Activated T-cell treated with anti-CD3 and anti-CD28 coated beads for 48 hours (primary cell): ENCODE measurements at regions not wholly inside any gene's neighbourhood (a gene's known extent, or its start where the extent isn't known, plus 50 kb on each side); places are given as distances from the start of the nearest gene placed in this dataset.
"Not testable (repeated sequence)": the region's sequence is repeated elsewhere in the genome, so short reads cannot be mapped to it uniquely, and the experiment has no call there.

Experiments used
- DNase-seq: peaks from one replicate; pipeline ENCODE4 v3.0.0-alpha.2; 2020; ENCODE audit warnings: low read depth

DNA sequence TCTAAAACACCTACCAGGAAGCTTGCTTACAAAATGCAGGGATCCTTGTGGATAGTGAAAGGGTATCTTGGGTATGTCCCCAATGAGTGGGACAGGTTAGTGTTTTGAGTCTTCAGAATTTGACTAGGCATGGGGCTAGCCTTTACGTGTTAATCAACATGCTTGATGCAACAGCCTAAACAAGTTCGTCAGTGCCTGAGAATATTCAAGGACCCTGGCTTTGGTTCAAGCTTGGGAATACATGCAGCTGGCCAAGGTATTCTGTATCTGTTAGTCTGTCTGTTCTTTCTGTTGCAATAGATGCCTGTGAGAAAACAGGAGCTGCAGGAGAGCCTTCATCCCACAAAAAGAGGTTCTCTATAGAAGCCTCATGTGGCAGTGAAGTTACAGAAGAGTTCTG is 149.5 kb downstream of the CCNG2 start:
- DNase-seq: no peak

- no peak for DNase-seq
Observed at GRCh38 chr4:77308843-77309242, 151.8 kb downstream of the CCNG2 start.

DNA sequence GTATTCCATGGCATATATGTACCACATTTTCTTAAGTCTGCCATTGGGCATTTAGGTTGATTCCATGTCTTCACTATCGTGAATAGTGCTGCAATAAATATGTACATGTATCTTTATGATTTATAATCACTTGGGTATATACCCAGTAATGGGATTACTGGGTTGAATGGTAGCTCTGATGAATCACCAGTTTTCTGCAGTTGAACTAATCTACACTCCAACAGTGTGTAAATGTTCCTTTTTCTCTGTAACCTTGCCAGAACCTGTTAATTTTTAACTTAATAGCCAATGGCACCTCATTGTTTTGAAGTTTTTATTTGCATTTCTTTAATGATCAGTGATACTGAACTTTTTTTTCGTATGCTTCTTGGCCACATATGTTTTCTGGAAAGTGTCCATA is 152.5 kb downstream of the CCNG2 start:
- no peak for DNase-seq

DNA sequence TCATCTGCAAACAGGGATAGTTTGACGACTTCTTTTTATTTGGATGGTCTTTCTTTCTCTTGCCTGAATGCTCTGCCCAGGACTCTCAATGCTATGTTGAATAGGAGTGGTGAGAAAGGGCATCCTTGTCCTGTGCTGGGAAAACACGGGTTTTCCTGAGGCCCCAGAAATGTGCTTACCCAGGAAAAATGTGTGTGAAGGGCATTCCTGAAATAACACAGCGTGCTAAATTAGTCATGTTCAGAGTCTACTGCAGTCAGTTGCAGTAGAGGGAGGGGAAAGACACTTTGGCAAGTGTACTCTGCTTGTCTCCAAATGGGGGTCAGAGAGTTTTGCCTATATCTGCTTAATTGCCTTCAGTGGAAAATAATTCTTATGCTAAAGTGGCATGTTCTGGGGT is 153.9 kb downstream of the CCNG2 start:
- no peak for DNase-seq

DNA sequence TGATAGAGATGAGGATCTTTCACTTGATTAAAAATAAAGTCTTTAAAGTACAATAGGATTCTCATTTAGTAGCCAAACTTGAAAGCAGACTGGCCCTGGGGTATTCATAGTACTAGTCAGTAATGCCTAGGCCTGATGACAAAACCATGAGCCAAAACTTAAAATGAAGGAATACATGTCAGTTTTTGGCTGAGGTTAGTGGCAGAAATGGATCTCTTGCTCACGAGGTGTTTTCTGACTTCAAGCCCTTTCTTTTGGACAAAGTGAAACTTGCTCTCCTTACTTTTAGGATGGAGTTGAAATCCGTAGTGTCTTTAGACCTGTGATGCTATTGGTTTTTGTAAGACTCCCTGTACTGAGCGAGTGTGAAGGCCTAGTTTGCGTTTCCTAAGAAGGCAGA is 157.7 kb downstream of the CCNG2 start:
- no peak for DNase-seq

DNA sequence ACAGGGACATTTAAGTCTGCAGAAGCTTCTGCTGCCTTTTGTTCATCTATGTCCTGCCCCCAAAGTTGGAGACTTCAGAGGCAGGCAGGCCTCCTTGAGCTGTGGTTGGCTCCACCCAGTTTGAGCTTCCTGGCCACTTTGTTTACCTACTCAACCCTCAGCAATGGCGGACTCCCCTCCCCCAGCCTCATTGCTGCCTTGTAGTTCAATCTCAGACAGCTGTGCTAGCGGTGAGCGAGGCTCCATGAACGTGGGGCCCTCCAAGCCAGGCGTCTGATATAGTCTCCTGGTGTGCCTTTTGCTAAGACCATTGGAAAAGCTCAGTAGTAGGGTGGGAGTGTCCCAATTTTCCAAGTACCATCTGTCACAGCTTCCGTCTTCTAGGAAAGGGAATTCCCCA is 170.1 kb downstream of the CCNG2 start:
- no peak for DNase-seq

DNA sequence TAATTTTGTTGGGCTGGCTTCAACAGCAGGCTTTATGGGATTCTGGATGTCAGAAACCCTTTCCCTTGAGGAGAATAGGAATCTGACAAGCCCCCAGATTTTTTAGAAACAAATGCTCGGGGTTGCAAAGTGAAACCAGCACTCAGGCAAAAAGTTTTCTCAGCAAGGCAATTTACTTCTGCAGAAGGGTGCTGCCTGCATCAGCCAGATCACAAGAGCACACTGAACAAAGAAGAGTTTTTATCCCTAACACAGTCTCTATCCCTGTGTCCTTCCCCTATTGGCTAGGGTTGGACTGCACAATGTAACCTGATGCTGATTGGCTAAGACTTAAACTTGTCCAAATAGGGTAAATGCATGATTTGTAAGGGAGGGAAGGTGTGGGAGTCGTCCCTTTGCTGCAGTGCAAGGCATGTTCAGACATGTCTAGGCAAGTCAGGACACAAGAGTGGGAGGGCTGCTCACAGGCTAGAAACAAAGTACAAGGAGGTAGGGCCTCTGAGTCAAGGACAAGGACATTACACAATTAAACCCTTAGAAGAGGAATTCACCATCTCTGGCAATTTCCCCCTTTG is 175.8 kb downstream of the CCNG2 start:
- DNase-seq: no peak

DNA sequence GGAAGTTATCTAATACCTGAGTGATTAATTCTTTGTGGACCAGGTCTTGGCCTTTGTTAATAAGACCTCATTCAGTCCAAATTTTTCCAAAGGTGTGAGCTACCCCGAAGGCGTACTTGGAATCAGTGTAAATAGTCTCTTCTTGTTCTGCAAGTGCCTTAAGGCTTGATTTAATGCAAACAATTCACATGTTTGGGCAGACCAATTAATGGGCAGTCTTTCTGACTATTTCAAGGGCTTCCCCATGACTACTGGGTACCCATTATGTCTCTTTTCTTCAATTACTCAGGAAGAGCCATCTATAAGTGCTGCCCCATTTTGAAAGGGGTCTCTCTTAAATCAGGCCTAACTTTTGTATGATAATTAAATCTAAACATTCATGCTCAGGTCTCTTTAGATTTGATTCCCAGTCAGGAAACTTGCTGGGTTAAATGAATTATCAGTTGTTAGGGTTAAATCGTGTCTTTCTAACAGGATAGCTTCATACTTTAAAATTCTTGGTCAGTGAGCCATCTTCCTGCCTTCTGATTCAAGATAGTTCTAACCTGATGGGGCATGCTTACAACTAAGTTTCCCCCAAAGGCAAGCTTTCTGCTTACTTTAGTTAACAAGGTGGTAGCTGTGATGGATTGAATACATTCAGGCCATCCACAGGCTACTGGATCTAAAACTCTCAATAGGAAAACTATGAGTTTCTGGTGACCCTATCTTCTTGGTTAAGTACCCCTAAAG is 179.6 kb downstream of the CCNG2 start:
- no peak for DNase-seq

GRCh38 chr4:77342170-77342810 is 185.3 kb downstream of the CCNG2 start:
- DNase-seq: no peak

DNA sequence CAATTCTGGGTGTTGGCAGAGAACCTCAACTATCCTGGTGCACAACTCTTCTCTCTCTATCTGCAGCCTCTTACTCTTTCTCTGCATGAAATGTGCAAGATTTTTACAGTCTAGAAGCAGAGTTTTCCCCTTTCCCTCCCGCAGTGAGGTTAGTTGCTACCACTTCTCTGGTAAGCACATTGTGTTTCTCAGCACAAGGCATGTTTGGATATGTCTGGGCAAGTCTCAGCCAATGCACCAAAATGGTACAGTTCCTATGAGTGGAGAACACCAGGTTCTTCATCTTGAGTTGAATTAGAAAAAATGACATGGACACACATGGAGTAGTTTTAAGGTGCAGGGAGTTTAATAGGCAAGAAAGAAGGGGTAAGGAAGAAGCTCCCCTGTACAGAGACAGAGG is 187.0 kb downstream of the CCNG2 start:
- no peak for DNase-seq

DNA sequence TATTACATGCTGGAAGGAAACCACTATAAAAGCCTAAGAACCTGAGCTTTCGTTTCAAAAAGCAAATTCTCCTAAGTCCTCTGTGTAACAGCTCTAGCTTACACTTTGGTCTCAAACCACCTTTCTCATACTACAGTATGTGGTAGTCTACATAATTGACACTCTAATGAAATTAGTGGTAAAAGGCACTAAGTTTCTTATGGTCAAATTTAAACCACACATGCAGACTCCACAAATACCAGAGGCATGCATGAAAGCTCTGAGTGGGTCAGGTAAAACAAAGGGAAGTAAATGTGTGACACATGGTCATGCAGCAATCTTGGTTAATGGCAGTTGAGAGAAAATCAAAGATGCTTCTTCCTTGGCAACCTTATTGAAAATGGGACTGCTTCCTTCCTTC is 187.8 kb downstream of the CCNG2 start:
- no peak for DNase-seq

- DNase-seq: no peak
Observed at GRCh38 chr4:77347351-77347966, 190.5 kb downstream of the CCNG2 start.

DNA sequence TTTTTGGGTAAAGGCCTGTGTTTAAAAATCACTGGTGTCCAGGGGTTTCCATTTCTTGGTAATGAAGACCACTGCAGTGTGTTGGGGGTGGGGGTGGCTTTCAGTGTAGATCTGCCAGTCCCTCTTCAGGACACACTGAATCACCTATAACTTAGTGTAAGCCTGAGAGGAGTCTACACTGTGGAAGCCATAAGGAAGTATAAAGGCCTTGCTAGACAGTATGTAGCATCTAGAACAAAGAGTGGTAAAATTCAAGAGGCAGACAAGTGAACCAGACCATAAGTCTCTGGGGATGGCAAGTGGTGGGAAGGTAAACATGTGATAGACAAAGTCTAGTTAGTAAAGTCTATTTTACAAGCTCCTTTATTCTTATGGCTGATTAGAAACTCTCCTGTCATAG is 191.8 kb downstream of the CCNG2 start:
- no peak for DNase-seq

DNA sequence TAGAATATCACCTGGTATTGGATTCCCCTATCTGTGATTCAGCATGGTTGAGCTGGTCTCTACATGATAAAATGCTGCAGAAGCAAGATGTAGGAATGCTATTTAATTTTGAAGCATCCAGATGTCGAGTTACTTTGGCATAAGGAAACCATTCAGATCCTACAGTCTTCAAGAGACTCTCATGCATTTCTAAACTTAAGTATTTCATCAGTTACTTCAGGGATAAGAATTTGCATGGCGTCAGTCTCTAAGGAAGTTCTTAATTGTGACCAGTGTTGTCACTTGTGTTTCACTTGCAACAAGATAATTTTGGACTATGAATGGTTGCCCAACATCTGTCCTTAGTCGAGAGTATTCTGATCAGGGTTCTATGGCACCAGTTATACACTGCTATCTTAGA is 192.4 kb downstream of the CCNG2 start:
- no peak for DNase-seq

DNA sequence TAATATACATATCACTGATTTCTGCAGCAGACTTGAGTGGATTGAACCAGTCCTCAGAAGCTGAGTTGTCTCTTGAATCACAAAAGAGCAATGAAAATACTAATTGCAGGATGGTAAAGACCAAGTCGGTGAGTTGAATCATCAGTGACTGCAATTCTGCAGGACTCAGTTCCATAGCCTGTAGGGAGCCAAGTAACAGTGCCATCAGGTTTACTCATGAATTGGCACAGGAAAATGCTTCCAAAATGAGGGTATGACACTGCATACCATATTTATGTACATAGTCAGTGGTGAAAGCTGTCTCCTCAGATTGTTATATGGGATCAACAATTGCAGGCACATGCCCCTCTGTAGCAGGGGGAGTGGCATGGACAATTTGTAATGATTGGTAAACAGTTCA is 192.8 kb downstream of the CCNG2 start:
- DNase-seq: no peak

- no peak for DNase-seq
Observed at GRCh38 chr4:77352192-77352591, 195.2 kb downstream of the CCNG2 start.

DNA sequence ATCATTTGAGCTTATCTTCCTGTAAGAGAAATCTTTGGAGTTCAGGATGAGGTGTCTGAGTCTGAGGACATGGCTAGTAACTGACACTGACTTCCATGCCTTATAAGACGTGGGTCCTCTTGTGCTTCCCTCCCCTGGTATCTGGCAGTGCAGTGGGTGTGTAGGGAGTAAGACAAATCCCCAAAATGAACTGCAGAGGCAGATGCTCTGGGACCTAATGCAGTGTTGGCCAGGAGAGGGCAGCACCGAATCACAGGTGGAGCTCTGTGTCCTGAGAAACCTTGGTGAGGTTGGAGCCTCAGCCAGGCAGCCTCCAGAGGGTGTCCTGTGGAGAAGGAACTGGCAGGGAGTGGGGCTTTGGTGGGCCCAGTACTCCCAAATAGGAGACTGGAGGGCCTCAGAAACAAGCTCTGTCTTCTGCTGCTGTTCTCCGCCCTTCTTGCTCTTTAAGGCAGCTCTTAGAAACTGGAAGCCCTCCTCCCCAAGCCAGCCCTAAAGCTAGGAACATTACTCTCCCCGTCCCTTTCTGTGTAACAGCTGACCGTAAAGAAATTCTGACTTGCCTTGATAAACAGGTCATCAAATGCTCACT is 196.8 kb downstream of the CCNG2 start:
- not testable (repeated sequence) for DNase-seq

DNA sequence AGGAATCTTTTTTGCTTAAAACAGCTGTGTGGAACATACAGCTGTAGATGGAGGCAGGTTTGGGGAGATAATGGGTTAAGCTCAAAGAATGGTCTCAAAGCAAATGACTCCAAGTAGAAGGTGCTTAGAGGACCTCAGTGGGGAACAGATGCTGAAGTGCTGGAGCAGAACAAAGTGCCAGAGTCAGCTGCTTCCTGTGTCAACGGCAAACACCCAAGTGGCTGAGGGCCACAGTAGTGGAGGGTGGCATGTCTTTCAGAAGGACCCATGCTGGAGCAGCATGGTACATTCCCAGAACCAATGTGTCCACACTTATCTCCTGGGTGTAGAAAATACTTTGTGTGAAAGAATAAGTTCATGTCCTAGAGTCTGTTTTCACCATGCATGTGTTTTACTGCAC is 197.5 kb downstream of the CCNG2 start:
- DNase-seq: no peak

DNA sequence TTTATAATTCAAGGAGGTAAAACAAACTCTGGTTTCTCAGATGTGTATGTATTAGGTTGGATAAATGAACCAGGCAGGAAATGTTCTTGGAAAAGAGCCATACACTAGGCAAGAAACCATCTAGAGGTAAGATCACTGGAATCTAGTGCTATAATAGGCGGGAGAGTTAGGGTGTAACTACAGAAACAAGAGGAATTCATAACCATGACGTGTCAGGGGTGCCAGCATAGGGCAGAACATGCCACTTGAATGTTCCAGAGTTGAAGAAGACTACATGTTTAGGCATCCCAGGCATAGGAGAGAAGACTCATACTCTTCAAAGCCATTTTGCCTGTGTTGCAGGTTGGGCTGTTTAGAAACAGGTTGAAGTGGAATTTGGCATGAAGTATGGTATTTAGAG is 198.7 kb downstream of the CCNG2 start:
- DNase-seq: no peak

- no peak for DNase-seq
Observed at GRCh38 chr4:77358315-77358928, 201.4 kb downstream of the CCNG2 start.

- no peak for DNase-seq
Observed at GRCh38 chr4:77360451-77360850, 203.4 kb downstream of the CCNG2 start.

GRCh38 chr4:77366876-77367275 is 209.9 kb downstream of the CCNG2 start:
- DNase-seq: not testable (repeated sequence)
